GM12875 (cell line): ENCODE measurements at regions not wholly inside any gene's neighbourhood (a gene's known extent, or its start where the extent isn't known, plus 50 kb on each side); places are given as distances from the start of the nearest gene placed in this dataset.
"Not testable (repeated sequence)": the region's sequence is repeated elsewhere in the genome, so short reads cannot be mapped to it uniquely, and the experiment has no call there.

Experiments used
- H3K4me3 ChIP-seq: one replicate; pipeline ENCODE4 v1.5.1; 2011; ENCODE audit warnings: low read depth, low read length, control low read depth
- CTCF ChIP-seq: IDR thresholded peaks from 2 replicates; pipeline ENCODE4 v1.5.1; 2011; ENCODE audit warnings: low read depth, mild to moderate bottlenecking, control low read depth, inconsistent platforms, low read length, moderate library complexity, borderline replicate concordance; ENCODE audit not compliant: insufficient read depth

DNA sequence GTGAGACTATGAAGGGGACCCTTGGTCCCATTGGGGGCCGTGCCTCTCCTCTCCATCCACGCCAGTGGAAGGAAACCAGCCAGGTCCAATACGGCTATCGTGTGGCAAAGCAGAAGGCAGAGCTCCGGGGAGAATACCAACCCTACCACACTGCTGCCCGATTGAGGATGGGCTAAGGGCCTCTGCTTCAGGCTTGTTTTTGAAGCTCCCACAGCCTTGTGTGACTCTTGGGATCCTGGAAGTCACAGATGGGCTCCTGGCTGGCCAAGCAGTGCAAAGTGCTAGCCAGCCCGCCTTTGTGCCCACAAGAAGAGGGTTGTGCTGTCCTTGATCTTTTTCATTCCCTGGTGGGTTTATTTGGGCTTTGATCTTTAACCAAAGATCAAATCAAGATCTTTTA is 70.6 kb upstream of the ID2 start:
- H3K4me3 ChIP-seq = no peak overlapping the region
- no peak for TF ChIP-seq CTCF

DNA sequence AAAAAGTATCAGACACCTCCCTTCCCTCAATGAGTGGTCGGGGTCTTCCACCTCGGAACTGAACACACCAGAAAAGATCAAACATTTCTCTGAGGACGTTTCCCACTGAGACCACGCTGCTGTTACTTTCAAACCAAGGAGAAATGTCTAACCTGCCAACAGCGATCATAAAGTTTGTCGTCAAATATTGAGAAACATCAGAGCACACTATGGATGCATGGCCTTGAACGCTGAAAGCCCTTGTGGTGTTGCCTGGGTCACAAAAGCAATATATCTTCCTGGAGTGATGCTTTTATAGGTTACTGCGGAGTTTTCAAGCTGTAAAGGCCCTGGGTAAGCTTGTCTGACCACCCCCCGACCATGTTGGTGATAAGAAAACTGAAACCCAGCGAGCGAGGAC is 70.2 kb upstream of the ID2 start:
- no peak for TF ChIP-seq CTCF
- no peak overlapping the region for H3K4me3 ChIP-seq

GRCh38 chr2:8612734-8613179 is 69.1 kb upstream of the ID2 start:
- TF ChIP-seq CTCF = no peak
- no peak overlapping the region for H3K4me3 ChIP-seq

DNA sequence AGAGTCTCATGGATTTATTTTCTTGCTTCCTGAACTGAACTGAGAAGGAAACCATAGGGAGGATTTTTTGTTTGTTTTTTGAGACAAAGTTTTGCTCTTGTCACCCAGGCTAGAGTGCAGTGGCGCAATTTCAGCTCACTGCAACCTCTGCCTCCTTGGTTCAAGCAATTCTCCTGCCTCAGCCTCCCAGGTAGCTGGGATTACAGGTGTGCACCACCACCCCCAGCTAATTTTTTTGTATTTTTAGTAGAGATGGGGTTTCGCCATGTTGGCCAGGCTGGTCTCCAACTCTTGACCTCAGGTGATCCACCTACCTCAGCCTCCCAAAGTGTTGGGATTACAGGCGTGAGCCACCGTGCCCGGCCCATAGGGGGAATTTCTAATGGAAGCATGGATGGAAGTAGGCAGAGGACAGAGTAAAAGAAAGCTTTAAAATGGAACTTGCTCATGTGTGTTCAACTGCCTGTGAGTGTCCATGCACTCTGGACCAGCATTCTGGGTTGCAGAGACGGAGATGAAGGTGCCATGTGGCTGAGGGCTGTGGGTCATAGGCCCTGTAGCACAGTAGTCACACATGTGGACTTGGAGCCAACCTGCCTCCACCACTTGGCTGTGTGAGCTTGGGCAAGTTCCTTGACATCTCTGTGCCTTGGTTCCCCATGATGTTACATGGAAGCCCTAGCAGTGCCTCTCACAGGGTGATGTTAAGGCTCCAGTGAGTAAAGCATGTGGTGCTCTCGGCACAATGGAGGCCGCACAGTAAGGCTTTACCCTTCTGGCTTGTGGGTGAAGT is 68.5 kb upstream of the ID2 start:
- not testable (repeated sequence) for H3K4me3 ChIP-seq

DNA sequence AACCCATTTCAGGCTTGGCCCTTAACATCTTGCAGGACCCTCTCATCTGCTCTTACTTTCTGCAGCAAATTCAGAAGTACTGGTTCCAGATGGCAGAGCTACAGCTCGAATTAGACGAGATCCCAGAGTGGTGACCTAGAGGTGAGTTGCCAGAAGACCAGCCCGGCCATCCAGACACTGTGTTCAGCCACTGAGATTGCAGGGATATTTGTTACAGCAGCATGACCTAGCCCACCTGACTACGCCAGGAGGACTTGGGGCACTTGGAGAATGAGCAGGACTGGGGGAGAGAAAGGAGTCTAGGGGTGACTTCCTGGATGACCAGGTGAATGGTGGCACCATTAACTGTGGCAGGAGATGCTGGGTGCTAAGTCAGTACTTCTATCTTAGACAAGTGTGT is 67.2 kb upstream of the ID2 start:
- TF ChIP-seq CTCF = no peak
- H3K4me3 ChIP-seq = no peak overlapping the region

- H3K4me3 ChIP-seq = no peak overlapping the region
- TF ChIP-seq CTCF = no peak
Observed at GRCh38 chr2:8615252-8615575, 66.6 kb upstream of the ID2 start.

- no peak for TF ChIP-seq CTCF
- H3K4me3 ChIP-seq = no peak overlapping the region
Observed at GRCh38 chr2:8615576-8616281, 66.1 kb upstream of the ID2 start.
